GM19035 (cell line): ENCODE measurements at regions not wholly inside any gene's neighbourhood (a gene's known extent, or its start where the extent isn't known, plus 50 kb on each side); places are given as distances from the start of the nearest gene placed in this dataset.

Experiments
- ATAC-seq: cut with Tn5 transposase; IDR thresholded peaks from one replicate; pipeline ENCODE4 v1.9.1; 2021; ENCODE audit not compliant: unreplicated experiment

DNA sequence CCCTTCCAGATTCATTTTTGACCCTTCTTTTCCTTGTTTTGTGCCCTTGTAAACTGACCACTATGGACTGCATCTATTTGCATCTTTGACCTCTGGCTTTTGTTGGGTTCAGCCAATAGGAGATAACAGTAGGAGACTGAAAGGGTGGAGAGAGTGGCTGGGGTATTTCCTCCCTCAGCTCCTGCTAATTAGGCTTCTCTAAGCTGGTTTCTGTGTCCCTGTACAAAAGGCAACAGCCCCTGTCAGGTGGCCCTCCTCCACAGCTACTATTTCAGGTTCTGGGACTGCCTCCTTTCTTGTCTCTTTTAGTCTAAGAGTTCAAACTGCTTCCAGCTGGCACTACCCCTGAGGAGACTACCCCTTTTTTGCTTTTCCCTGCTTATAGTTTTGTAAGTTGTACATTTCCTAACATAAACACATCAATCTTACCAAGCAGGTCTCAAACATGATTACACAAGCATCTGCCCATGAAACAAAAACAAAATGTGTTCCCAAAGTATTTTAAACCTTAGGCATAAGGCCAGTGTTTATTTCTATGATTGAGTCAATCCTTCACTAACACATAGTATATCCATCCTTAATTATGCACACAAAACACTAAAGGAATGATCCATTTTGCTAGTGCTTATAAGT, 262.0 kb upstream of the TRPM3 start:
- no peak for ATAC-seq

DNA sequence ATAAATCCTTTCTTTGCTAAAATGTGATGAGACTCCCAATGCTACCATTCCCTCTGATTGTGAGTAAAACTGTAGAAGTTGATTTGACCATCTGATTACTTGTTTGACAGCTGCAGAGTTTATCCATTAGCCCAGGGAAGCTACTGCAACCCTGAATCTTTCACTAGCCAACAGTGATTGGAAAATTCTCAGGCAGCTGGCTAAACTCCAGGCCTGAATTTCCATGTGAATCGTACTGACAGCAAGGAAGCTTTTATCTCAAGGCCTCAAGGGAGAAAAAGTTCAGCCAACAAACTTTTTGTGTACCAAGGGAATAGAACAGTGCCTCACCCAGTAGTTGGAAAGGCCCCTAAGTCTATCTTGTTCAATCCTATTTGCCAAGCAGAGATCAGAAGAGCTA, 246.7 kb upstream of the TRPM3 start:
- ATAC-seq: no peak

DNA sequence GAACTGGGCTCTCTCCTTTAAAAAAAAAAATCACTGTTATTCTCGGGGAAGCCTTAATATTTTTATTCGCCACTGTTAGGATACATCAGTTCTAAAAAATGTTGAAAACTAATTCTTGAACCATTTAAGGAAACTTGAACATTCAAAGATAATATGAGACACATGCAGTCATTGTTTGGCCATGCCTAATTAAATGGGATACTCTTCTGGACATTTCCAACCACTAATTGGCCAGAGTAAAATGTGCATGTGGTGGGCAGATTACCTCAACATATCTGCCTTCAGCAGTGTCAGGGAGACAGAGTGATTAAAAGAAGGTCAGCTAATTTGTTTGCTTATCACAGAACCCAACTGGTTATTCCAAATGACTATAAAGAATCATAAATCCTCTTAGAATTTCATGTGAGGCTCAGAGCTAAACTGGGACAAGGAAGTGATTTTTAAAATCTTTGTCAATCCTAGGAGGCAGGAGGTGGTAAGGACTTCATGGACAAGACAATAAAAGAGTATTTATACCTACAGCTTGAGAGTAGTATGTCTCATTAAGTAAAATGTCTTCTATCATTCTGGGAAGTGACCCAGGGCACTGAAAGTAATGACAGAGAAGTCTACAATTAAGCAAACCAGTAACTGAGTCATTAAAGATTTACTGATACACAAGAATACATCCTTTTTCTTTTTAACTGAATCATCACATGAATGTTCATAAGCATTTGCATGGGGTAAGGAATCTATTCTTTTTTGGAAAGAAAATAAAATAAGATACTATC, 242.9 kb upstream of the TRPM3 start:
- ATAC-seq: no peak

DNA sequence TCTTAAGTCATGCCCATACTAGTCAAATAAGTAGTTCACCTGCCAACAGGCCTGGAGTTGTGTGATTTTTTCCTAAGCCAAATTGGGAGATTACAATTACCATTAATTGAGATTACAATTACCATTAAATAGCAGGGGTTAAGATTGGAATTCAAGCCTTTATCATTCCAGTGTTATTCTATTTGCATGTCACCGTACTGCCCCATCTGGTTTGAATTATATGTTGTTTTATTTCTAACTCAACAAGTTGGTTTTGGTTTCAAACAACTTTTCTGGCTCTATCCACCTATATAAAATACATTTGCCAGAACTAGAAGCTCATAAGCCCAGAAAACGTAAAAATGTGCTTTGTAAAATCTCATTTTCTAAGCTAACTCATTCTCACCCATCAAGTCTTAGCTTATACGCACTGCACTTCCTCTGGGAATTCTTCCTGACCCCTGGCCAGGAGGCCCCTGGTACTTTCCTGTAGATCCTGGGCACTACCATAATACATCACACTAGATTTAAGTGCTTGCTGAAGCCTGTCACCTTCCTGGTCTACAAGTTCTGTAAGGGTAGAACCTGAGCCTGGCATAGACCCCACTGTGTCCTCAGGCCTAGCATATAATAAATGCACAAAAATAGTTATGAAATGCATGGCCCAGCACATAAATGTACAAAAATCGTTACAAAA, 242.0 kb upstream of the TRPM3 start:
- no peak for ATAC-seq

DNA sequence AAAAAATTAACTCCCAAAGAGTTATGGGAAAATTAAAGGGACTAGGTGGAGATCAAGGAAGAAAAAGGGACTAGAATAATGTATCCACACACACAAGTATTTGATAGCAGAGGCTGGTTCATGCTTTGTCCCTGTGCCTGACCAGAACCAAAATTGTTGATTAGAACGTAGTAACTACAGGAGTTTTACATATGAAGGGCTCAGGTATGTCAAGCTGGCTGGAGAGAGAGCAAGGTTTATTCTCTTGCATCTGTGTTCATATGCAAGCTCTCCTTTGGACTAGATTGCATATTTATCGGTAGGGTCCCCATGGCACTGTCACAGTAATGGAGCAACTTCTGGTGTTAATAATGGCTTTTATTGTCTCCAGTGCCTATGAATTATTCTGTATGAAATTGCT, 239.9 kb upstream of the TRPM3 start:
- ATAC-seq: no peak

GRCh38 chr9:71357346-71357745, 235.9 kb upstream of the TRPM3 start:
- ATAC-seq: no peak

DNA sequence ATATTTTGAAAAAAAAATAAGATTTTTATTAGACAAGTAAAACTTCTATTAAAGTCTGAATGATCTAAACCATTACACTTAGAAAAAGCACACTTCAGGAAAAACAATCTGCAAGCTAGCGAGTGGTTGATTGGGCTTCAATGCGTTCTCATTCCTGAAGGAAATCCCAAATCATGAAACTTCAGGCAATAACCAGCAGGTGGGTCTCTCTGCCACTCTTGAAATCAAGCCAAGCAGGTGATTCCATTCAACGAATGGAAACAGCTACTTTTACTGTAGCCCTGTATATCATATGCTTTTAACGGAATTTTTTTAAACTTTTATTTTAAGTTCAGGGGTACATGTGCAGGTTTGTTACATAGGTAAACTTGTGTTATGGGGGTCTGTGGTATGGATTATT, 234.5 kb upstream of the TRPM3 start:
- ATAC-seq: no peak

GRCh38 chr9:71353720-71354119, 232.3 kb upstream of the TRPM3 start:
- no peak for ATAC-seq

- ATAC-seq: no peak
Observed at GRCh38 chr9:71352837-71353236, 231.4 kb upstream of the TRPM3 start.

- ATAC-seq: no peak
Observed at GRCh38 chr9:71349218-71349617, 227.8 kb upstream of the TRPM3 start.

GRCh38 chr9:71333321-71333720, 211.9 kb upstream of the TRPM3 start:
- no peak for ATAC-seq

GRCh38 chr9:71331603-71332002, 210.2 kb upstream of the TRPM3 start:
- no peak for ATAC-seq

DNA sequence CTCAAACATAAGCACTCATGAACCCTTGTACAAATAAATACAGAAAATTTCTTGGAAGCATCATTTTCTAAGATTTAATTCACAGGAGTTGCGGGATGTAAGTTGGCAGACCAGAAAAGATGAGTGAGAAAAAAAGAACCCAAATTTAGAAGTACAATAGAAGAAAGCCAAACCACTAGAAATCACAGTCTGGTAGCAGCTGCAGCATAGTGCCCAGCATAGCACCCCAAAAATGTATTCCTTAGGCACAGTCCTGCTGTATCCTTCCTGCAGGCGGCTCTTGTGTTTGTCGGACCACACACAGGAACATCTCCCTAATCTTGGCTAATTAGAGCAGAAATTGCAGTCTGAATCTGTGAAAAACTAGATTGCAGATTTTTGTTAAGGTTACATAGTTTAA, 208.5 kb upstream of the TRPM3 start:
- ATAC-seq: no peak

GRCh38 chr9:71326360-71326759, 204.9 kb upstream of the TRPM3 start:
- no peak for ATAC-seq

DNA sequence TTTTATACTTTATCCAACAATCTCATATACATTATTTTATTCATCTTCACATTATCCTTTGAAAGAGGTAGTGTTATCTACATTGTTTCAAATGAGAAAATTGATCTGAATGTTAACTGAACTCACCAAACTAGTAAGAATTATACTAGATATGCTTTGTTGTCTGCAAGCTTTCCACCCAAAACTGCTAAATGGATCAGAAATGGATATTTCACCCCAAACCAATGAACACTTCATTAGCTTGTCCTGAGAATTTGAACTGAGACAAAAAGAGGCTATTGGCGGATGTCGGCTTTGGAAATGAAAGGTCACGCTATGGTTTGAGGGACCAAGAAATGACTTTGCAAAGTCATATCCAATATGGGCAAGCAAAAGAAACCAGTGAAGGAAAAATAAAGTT, 201.9 kb upstream of the TRPM3 start:
- ATAC-seq: no peak

GRCh38 chr9:71322311-71322710, 200.9 kb upstream of the TRPM3 start:
- ATAC-seq: no peak

GRCh38 chr9:71308454-71308853, 187.0 kb upstream of the TRPM3 start:
- ATAC-seq: peak; percentile 45

DNA sequence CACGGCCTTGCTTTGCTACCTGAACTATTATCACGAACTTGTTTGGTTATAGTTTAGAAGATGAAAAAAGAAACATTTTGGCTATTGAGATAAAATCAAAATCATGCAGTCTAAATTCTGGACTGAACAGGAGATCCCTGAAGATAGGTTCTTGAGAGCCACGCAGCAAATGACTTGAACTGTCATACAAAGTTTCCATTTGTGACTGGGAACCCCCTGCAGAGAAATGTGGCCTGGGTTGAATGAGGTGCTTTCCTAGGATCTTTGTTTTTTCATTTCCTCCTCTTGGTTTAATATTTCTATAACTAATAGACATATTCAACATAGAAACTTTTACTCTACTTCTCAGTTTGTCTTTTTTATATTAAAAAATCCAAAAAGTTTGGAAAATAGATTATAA, 184.7 kb upstream of the TRPM3 start:
- peak; percentile 60 for ATAC-seq

- ATAC-seq: no peak
Observed at GRCh38 chr9:71303351-71303750, 181.9 kb upstream of the TRPM3 start.

DNA sequence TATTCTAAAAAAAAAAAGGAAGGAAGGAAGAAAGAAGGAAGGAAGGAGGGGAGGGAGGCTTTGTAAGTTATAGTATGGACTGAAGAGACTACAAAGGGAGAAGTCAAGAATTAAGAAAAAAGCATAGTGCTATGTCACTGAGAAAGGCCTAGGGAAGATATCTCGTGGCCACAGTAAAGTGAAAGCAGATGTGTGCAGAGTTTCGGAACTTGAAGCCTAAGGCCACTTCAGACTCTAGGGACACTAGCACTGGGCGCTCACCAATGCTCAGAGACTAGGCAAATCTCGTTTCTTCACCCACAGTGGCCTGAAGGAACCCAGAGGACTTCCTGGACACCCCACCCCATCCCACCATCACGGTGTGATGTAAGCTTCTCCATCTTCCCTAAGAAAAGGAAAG, 181.4 kb upstream of the TRPM3 start:
- ATAC-seq: peak; percentile 59

DNA sequence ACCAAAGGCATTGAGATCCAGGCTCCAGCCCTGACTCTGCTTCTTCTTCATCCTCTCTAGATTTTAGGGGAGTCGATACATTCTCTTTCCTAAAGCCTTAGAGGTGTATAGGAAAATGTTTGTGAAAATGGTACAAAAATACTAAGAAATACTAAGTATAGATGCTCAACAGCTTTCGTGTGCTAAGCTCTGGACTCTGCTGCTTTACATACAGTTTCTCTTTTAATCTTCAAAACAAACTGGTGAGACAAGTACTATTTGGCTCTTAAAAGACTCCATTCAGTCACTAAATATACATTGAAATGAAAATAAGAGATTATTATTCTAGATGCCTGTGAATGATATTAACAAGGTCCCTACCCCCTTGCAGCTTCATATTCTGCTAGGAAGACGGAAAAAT, 174.5 kb upstream of the TRPM3 start:
- peak; percentile 56 for ATAC-seq

- no peak for ATAC-seq
Observed at GRCh38 chr9:71286146-71286545, 164.7 kb upstream of the TRPM3 start.
